Activated CD4-positive, alpha-beta T cell treated with anti-CD3 and anti-CD28 coated beads, Interleukin-2, amount 10 ng/mL, durations not matched to agents 7 days and 5 days (primary cell): ENCODE measurements at regions not wholly inside any gene's neighbourhood (a gene's known extent, or its start where the extent isn't known, plus 50 kb on each side); places are given as distances from the start of the nearest gene placed in this dataset.
"Not testable (repeated sequence)": the region's sequence is repeated elsewhere in the genome, so short reads cannot be mapped to it uniquely, and the experiment has no call there.

Source experiments
- CTCF ChIA-PET: fragments of 350-600 bp; sonication (Branson Sonifier 250); formaldehyde crosslinking; loops from one replicate; lab custom pipeline; 2021; ENCODE audit warnings: antibody characterized with exemption; lab: Charles Lee
- POLR2A ChIA-PET: fragments of 350-600 bp; sonication (Branson Sonifier 250); formaldehyde crosslinking; loops from one replicate; lab custom pipeline; 2021; ENCODE audit warnings: antibody characterized with exemption; lab: Charles Lee
- DNase-seq: peaks from one replicate; pipeline ENCODE4 v3.0.0-alpha.2; 2020
- H3K27ac Mint-ChIP-seq: one replicate; pipeline ENCODE4 v1.8.0; 2021; ENCODE audit warnings: mild to moderate bottlenecking, moderate library complexity, mixed read lengths
- H3K27me3 Mint-ChIP-seq: one replicate; pipeline ENCODE4 v1.8.0; 2021; ENCODE audit warnings: mixed read lengths
- H3K36me3 Mint-ChIP-seq: one replicate; pipeline ENCODE4 v1.8.0; 2021; ENCODE audit warnings: low read depth, mixed read lengths
- H3K4me1 Mint-ChIP-seq: one replicate; pipeline ENCODE4 v1.8.0; 2021; ENCODE audit warnings: mixed read lengths
- H3K4me3 Mint-ChIP-seq: one replicate; pipeline ENCODE4 v1.8.0; 2021; ENCODE audit warnings: mild to moderate bottlenecking, moderate library complexity, mixed read lengths
- H3K9me3 Mint-ChIP-seq: one replicate; pipeline ENCODE4 v1.8.0; 2021; ENCODE audit warnings: mixed read lengths

- Mint-ChIP-seq H3K9me3 (no peaks in the 10 kb centered on the region), H3K36me3 (no peaks in the 10 kb centered on the region), H3K27ac (no peak overlapping the region), H3K4me3 (no peak overlapping the region), H3K27me3 (no peaks in the 10 kb centered on the region), H3K4me1 (no peaks in the 10 kb centered on the region)
- ChIA-PET POLR2A (no interaction called here), CTCF (no interaction called here)
- DNase-seq = no peak
These were observed 143.7 kb upstream of the SEMA6A start for GRCh38 chr5:116718317-116718716.

- Mint-ChIP-seq H3K27me3 (no peaks in the 10 kb centered on the region), H3K4me3 (no peak overlapping the region), H3K9me3 (no peaks in the 10 kb centered on the region), H3K36me3 (no peaks in the 10 kb centered on the region), H3K27ac (no peak overlapping the region), H3K4me1 (no peaks in the 10 kb centered on the region)
- POLR2A ChIA-PET = no interaction called here
- CTCF ChIA-PET = no interaction called here
- no peak for DNase-seq
These were observed 134.5 kb upstream of the SEMA6A start for GRCh38 chr5:116709082-116709481.

- CTCF ChIA-PET, H3K4me3 Mint-ChIP-seq, H3K27ac Mint-ChIP-seq, H3K9me3 Mint-ChIP-seq, POLR2A ChIA-PET, H3K4me1 Mint-ChIP-seq, DNase-seq, H3K27me3 Mint-ChIP-seq, H3K36me3 Mint-ChIP-seq: not testable (repeated sequence)
These were observed 130.5 kb upstream of the SEMA6A start for GRCh38 chr5:116705121-116705519.

- Mint-ChIP-seq H3K4me3 (no peak overlapping the region), H3K27me3 (no peaks in the 10 kb centered on the region), H3K27ac (no peak overlapping the region), H3K4me1 (no peaks in the 10 kb centered on the region), H3K9me3 (no peaks in the 10 kb centered on the region), H3K36me3 (no peaks in the 10 kb centered on the region)
- no peak for DNase-seq
- POLR2A ChIA-PET = no interaction called here
- CTCF ChIA-PET = no interaction called here
These were observed 129.3 kb upstream of the SEMA6A start for GRCh38 chr5:116703941-116704340.

- Mint-ChIP-seq H3K4me3 (no peak overlapping the region), H3K27ac (no peak overlapping the region), H3K4me1 (no peaks in the 10 kb centered on the region), H3K9me3 (no peaks in the 10 kb centered on the region), H3K27me3 (no peaks in the 10 kb centered on the region), H3K36me3 (no peaks in the 10 kb centered on the region)
- POLR2A ChIA-PET = no interaction called here
- DNase-seq = no peak
- CTCF ChIA-PET = no interaction called here
These were observed 128.7 kb upstream of the SEMA6A start for GRCh38 chr5:116703328-116703727.

- H3K36me3 Mint-ChIP-seq = no peaks in the 10 kb centered on the region
- POLR2A ChIA-PET = no interaction called here
These were observed 128.2 kb upstream of the SEMA6A start for GRCh38 chr5:116702776-116703175.

GRCh38 chr5:116699332-116699731, 124.7 kb upstream of the SEMA6A start:
- no peak overlapping the region for H3K4me3 Mint-ChIP-seq
- H3K9me3 Mint-ChIP-seq = no peaks in the 10 kb centered on the region
- H3K27ac Mint-ChIP-seq = no peak overlapping the region
- no peak for DNase-seq
- POLR2A ChIA-PET = no interaction called here
- no peaks in the 10 kb centered on the region for H3K27me3 Mint-ChIP-seq
- no peaks in the 10 kb centered on the region for H3K36me3 Mint-ChIP-seq
- CTCF ChIA-PET = no interaction called here
- no peaks in the 10 kb centered on the region for H3K4me1 Mint-ChIP-seq

More at GRCh38 chr5:116702776-116703175, 128.2 kb upstream of the SEMA6A start:
- Mint-ChIP-seq H3K27ac (no peak overlapping the region), H3K27me3 (no peaks in the 10 kb centered on the region), H3K9me3 (no peaks in the 10 kb centered on the region), H3K4me3 (no peak overlapping the region), H3K4me1 (no peaks in the 10 kb centered on the region)
- CTCF ChIA-PET = interaction anchor here (0.6 kb wide), 2 partner anchors 1128 to 1296 kb away, joined by 3 to 4 read pairs; no protein-coding TSS in a partner anchor
- no peak for DNase-seq

GRCh38 chr5:116696366-116696765, 121.7 kb upstream of the SEMA6A start:
- CTCF ChIA-PET = no interaction called here
- no peaks in the 10 kb centered on the region for H3K4me1 Mint-ChIP-seq
- H3K4me3 Mint-ChIP-seq = no peak overlapping the region
- H3K27ac Mint-ChIP-seq = no peak overlapping the region
- no peaks in the 10 kb centered on the region for H3K9me3 Mint-ChIP-seq
- no peaks in the 10 kb centered on the region for H3K36me3 Mint-ChIP-seq
- H3K27me3 Mint-ChIP-seq = no peaks in the 10 kb centered on the region
- DNase-seq = no peak
- POLR2A ChIA-PET = no interaction called here

- Mint-ChIP-seq H3K27ac (no peak overlapping the region), H3K9me3 (no peaks in the 10 kb centered on the region), H3K4me3 (no peak overlapping the region), H3K36me3 (no peaks in the 10 kb centered on the region), H3K4me1 (no peaks in the 10 kb centered on the region), H3K27me3 (no peaks in the 10 kb centered on the region)
- ChIA-PET POLR2A (no interaction called here), CTCF (interaction anchor here (0.6 kb wide), 1 partner anchor 15 kb away, joined by 3 read pairs; no protein-coding TSS in a partner anchor)
- DNase-seq = no peak
These were observed 121.1 kb upstream of the SEMA6A start for GRCh38 chr5:116695681-116696080.

- Mint-ChIP-seq H3K36me3 (no peaks in the 10 kb centered on the region), H3K27ac (no peak overlapping the region), H3K4me1 (no peaks in the 10 kb centered on the region), H3K27me3 (no peaks in the 10 kb centered on the region), H3K4me3 (no peak overlapping the region), H3K9me3 (no peaks in the 10 kb centered on the region)
- POLR2A ChIA-PET = no interaction called here
- CTCF ChIA-PET = no interaction called here
- DNase-seq = no peak
These were observed 111.8 kb upstream of the SEMA6A start for GRCh38 chr5:116686438-116686837.

GRCh38 chr5:116685931-116686330, 111.3 kb upstream of the SEMA6A start:
- Mint-ChIP-seq H3K9me3 (no peaks in the 10 kb centered on the region), H3K36me3 (no peaks in the 10 kb centered on the region), H3K4me3 (no peak overlapping the region), H3K27ac (no peak overlapping the region), H3K27me3 (no peaks in the 10 kb centered on the region), H3K4me1 (no peaks in the 10 kb centered on the region)
- ChIA-PET CTCF (no interaction called here), POLR2A (no interaction called here)
- no peak for DNase-seq

- no peaks in the 10 kb centered on the region for H3K4me1 Mint-ChIP-seq
- H3K9me3 Mint-ChIP-seq = peaks cover 3% of the 10 kb centered on the region
- no peak for DNase-seq
- ChIA-PET POLR2A (no interaction called here), CTCF (no interaction called here)
- no peak overlapping the region for H3K27ac Mint-ChIP-seq
- H3K36me3 Mint-ChIP-seq = no peaks in the 10 kb centered on the region
- H3K4me3 Mint-ChIP-seq = no peak overlapping the region
- H3K27me3 Mint-ChIP-seq = no peaks in the 10 kb centered on the region
These were observed 110.4 kb upstream of the SEMA6A start for GRCh38 chr5:116685069-116685468.

- no peak overlapping the region for H3K27ac Mint-ChIP-seq
- H3K27me3 Mint-ChIP-seq = no peaks in the 10 kb centered on the region
- peaks cover 3% of the 10 kb centered on the region for H3K9me3 Mint-ChIP-seq
- no peaks in the 10 kb centered on the region for H3K36me3 Mint-ChIP-seq
- no peak overlapping the region for H3K4me3 Mint-ChIP-seq
- H3K4me1 Mint-ChIP-seq = no peaks in the 10 kb centered on the region
- DNase-seq = no peak
- ChIA-PET POLR2A (no interaction called here), CTCF (no interaction called here)
These were observed 106.9 kb upstream of the SEMA6A start for GRCh38 chr5:116681334-116682013.

- POLR2A ChIA-PET = no interaction called here
- H3K9me3 Mint-ChIP-seq = peaks cover 3% of the 10 kb centered on the region
- H3K36me3 Mint-ChIP-seq = no peaks in the 10 kb centered on the region
- DNase-seq = no peak
- H3K4me1 Mint-ChIP-seq = no peaks in the 10 kb centered on the region
- H3K4me3 Mint-ChIP-seq = no peak overlapping the region
- CTCF ChIA-PET = no interaction called here
- no peaks in the 10 kb centered on the region for H3K27me3 Mint-ChIP-seq
- H3K27ac Mint-ChIP-seq = no peak overlapping the region
These were observed 100.9 kb upstream of the SEMA6A start for GRCh38 chr5:116675626-116675910.
